DMS53 treated with DMSO at 0.1 percent for 48 hours (cell line): ENCODE measurements at regions not wholly inside any gene's neighbourhood (a gene's known extent, or its start where the extent isn't known, plus 50 kb on each side); places are given as distances from the start of the nearest gene placed in this dataset.

Source experiments
- DNase-seq: peaks from one replicate; lab custom pipeline; 2025; ENCODE audit not compliant: unreplicated experiment; lab: John Stamatoyannopoulos, UW

- no peak for DNase-seq
These were observed 253.3 kb downstream of the IPMK start for GRCh38 chr10:58014436-58014835.

- no peak for DNase-seq
These were observed 254.3 kb downstream of the IPMK start for GRCh38 chr10:58013406-58013805.

- no peak for DNase-seq
These were observed 257.5 kb downstream of the IPMK start for GRCh38 chr10:58010073-58010702.

- DNase-seq = no peak
These were observed 263.7 kb downstream of the IPMK start for GRCh38 chr10:58003945-58004344.

- DNase-seq = no peak
These were observed 266.5 kb downstream of the IPMK start for GRCh38 chr10:58001159-58001558.

- DNase-seq = no peak
These were observed 271.2 kb downstream of the IPMK start for GRCh38 chr10:57996536-57996935.

GRCh38 chr10:57993302-57993701 is 274.4 kb downstream of the IPMK start:
- no peak for DNase-seq

- DNase-seq = no peak
These were observed 275.2 kb downstream of the IPMK start for GRCh38 chr10:57992321-57993077.

- DNase-seq = no peak
These were observed 278.7 kb downstream of the IPMK start for GRCh38 chr10:57988964-57989363.

GRCh38 chr10:57987055-57987721 is 280.5 kb downstream of the IPMK start:
- no peak for DNase-seq

- no peak for DNase-seq
These were observed 281.3 kb downstream of the IPMK start for GRCh38 chr10:57986422-57986821.

GRCh38 chr10:57983281-57983791 is 284.4 kb downstream of the IPMK start:
- DNase-seq = no peak

GRCh38 chr10:57982091-57982490 is 285.6 kb downstream of the IPMK start:
- no peak for DNase-seq

- DNase-seq = no peak
These were observed 287.7 kb downstream of the IPMK start for GRCh38 chr10:57979956-57980355.

- no peak for DNase-seq
These were observed 288.2 kb downstream of the IPMK start for GRCh38 chr10:57979491-57979890.

GRCh38 chr10:57977262-57977661 is 290.4 kb downstream of the IPMK start:
- DNase-seq = no peak

GRCh38 chr10:57973451-57973850 is 294.2 kb downstream of the IPMK start:
- DNase-seq = peak; percentile 26

GRCh38 chr10:57972783-57973182 is 294.9 kb downstream of the IPMK start:
- no peak for DNase-seq

GRCh38 chr10:57968328-57969016 is 299.2 kb downstream of the IPMK start:
- DNase-seq = no peak

GRCh38 chr10:57964351-57964750 is 303.3 kb downstream of the IPMK start:
- no peak for DNase-seq

GRCh38 chr10:57963546-57963945 is 304.1 kb downstream of the IPMK start:
- DNase-seq = no peak
